GM18507 (cell line): ENCODE measurements at regions not wholly inside any gene's neighbourhood (a gene's known extent, or its start where the extent isn't known, plus 50 kb on each side); places are given as distances from the start of the nearest gene placed in this dataset.

Experiments used
- DNase-seq: peaks from one replicate; pipeline ENCODE4 v3.0.0; 2011; ENCODE audit warnings: low read depth; ENCODE audit not compliant: insufficient read length; ENCODE audit errors: extremely low spot score
- FAIRE-seq: peaks from 2 replicates; lab custom pipeline; 2011; peaks lifted over from hg19 to GRCh38; lab: Jason Lieb, UNC

DNA sequence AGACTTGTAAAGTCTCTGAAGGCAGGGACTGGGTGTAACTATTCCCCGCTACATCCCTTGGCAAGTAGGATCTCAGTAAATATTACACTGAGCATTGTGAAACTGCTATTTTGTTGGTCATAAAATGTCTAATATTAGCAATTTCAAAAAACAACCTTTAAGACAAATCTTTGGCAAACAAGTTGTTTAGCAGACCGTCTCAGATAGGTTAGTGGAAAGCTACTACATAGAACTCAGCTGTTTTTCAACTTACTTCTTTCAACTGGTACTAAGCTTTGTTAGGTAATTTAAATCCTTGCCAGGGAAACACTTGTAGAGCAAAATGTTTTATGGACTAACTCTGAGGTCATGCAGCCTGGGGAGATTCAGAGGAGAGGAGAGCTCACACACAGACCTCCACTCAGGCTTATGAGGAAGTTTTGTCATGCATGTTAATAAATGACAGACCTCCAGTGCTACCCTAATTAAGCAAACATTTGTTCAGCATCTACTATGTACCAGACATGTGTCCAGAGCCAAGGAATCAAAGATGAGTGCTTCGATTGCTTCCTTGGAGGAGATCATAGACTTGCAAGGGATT lies 61.6 kb upstream of the STAC start:
- no peak for FAIRE-seq
- no peak for DNase-seq

DNA sequence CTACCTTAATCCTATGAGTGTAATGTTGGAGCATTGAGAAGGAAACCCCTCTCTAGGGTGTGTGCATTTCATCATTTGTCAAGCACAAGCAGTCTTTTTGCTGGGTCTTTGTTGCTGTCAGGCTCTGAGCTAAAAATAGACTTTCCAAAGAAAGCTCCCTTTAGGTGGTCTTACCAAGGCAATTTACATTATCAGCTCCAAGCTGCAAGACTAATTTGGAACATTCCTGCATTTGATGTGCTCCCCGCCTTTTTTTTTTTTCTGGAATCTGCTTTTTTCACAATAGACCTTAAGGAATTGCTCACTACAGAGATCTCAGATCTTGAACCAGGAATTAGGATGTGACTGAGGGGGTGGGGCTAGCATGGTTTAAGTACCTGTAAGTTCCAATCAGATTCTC lies 60.6 kb upstream of the STAC start:
- FAIRE-seq: no peak

More for the DNA sequence above, 60.6 kb upstream of the STAC start:
- DNase-seq: no peak
